A549 (cell line): ENCODE measurements at regions not wholly inside any gene's neighbourhood (a gene's known extent, or its start where the extent isn't known, plus 50 kb on each side); places are given as distances from the start of the nearest gene placed in this dataset.

Experiments used
- ATAC-seq, 2 experiments: fragments of 200-7000 bp in 1 of 2; fragments of >200 bp in 1 of 2; cut with Nextera tagmentation in 1 of 2; cut with Tn5 transposase in 1 of 2; 3 replicates each; pipeline versions ENCODE4 v1.8.0 to v1.9.1; 2018 to 2020; ENCODE audit warnings: mild to moderate bottlenecking in 1 of 2, moderate library complexity in 1 of 2
- CTCF ChIA-PET: fragments of 300-600 bp; sonication (Branson Sonifier 250); formaldehyde crosslinking; extraction: SDS; loops from one replicate; lab custom pipeline; 2021; ENCODE audit warnings: antibody characterized with exemption, inconsistent platforms; lab: Yijun Ruan, JAX
- POLR2A ChIA-PET: fragments of 350-600 bp; formaldehyde crosslinking; extraction: SDS; loops from one replicate; lab custom pipeline; 2021; ENCODE audit warnings: antibody characterized with exemption, inconsistent platforms; lab: Yijun Ruan, JAX
- DNase-seq, 2 experiments: peaks; one replicate each; pipeline versions ENCODE4 v3.0.0 to v3.0.0-alpha.2; 2011 to 2016; ENCODE audit warnings: low read depth in 1 of 2, low spot score in 1 of 2
- FAIRE-seq: peaks from 2 replicates; lab custom pipeline; 2011; peaks lifted over from hg19 to GRCh38; lab: Jason Lieb, UNC
- H3K27ac ChIP-seq, 2 experiments: fragments of >200 bp; sonication (Bioruptor Twin); formaldehyde crosslinking; 3 replicates each; pipeline ENCODE4 v1.5.1; 2016 to 2017
- H3K4me1 ChIP-seq: fragments of >200 bp; sonication (Bioruptor Twin); formaldehyde crosslinking; 3 replicates; pipeline ENCODE4 v1.6.1; 2016
- H3K4me2 ChIP-seq: fragments of >200 bp; sonication (Bioruptor Twin); formaldehyde crosslinking; 3 replicates; pipeline ENCODE4 v1.6.1; 2016
- H3K4me3 ChIP-seq: fragments of >200 bp; sonication (Bioruptor Twin); formaldehyde crosslinking; 3 replicates; pipeline ENCODE4 v1.5.1; 2016
- H3K9me3 ChIP-seq: fragments of >200 bp; sonication (Bioruptor Twin); formaldehyde crosslinking; 3 replicates; pipeline ENCODE4 v1.6.1; 2016
- CHD4 ChIP-seq: fragments of 200-600 bp; sonication (generic); IDR thresholded peaks from 2 replicates; pipeline ENCODE4 v1.6.1; 2016; ENCODE audit warnings: antibody characterized with exemption, mild to moderate bottlenecking, borderline replicate concordance
- EHF ChIP-seq: fragments of 250-450 bp; sonication (Bioruptor Pico); IDR thresholded peaks from 2 replicates; pipeline ENCODE4 v1.5.0; 2020; ENCODE audit warnings: mild to moderate bottlenecking
- EHMT2 ChIP-seq: fragments of 200-600 bp; sonication (generic); IDR thresholded peaks from 2 replicates; pipeline ENCODE4 v1.6.1; 2016; ENCODE audit warnings: antibody characterized with exemption, low read depth, mild to moderate bottlenecking, moderate library complexity
- ESRRA ChIP-seq: fragments of 150-350 bp; IDR thresholded peaks from 2 replicates; pipeline ENCODE4 v1.6.1; 2014; ENCODE audit warnings: mild to moderate bottlenecking, low read length, borderline replicate concordance
- FOSB ChIP-seq: fragments of 250-450 bp; sonication (Bioruptor Pico); IDR thresholded peaks from 2 replicates; pipeline ENCODE4 v1.5.0; 2020; ENCODE audit warnings: mild to moderate bottlenecking, moderate library complexity
- FOSL2 ChIP-seq, 2 experiments: fragments of 450-650 bp in 1 of 2; fragments of >200 bp in 1 of 2; sonication (Bioruptor Twin) in 1 of 2; formaldehyde crosslinking; IDR thresholded peaks; 2 replicates each; pipeline versions ENCODE4 v1.5.0 to v1.6.1; 2016 to 2020; ENCODE audit warnings: mild to moderate bottlenecking in 1 of 2, moderate library complexity in 1 of 2
- HDAC2 ChIP-seq: fragments of 200-600 bp; sonication (generic); IDR thresholded peaks from 2 replicates; pipeline ENCODE4 v1.6.1; 2016
- HEYL ChIP-seq: fragments of 250-450 bp; sonication (Bioruptor Pico); IDR thresholded peaks from 2 replicates; pipeline ENCODE4 v1.8.0; 2021; ENCODE audit warnings: mild to moderate bottlenecking, moderate library complexity
- HOXA7 ChIP-seq: fragments of 250-450 bp; sonication (Bioruptor Pico); IDR thresholded peaks from 2 replicates; pipeline ENCODE4 v1.5.0; 2020; ENCODE audit warnings: mild to moderate bottlenecking, moderate library complexity
- HOXB13 ChIP-seq: fragments of 250-450 bp; sonication (Bioruptor Pico); IDR thresholded peaks from 2 replicates; pipeline ENCODE4 v1.5.0; 2020; ENCODE audit warnings: low read depth, mild to moderate bottlenecking, moderate library complexity
- HOXB5 ChIP-seq: fragments of 250-450 bp; sonication (Bioruptor Pico); IDR thresholded peaks from 2 replicates; pipeline ENCODE4 v1.5.0; 2020; ENCODE audit warnings: mild to moderate bottlenecking, moderate library complexity
- KDM1A ChIP-seq: fragments of 200-600 bp; sonication (generic); IDR thresholded peaks from 2 replicates; pipeline ENCODE4 v1.6.1; 2016; ENCODE audit warnings: low read depth, mild to moderate bottlenecking
- KDM5A ChIP-seq: fragments of 200-600 bp; sonication (generic); IDR thresholded peaks from 2 replicates; pipeline ENCODE4 v1.6.1; 2016; ENCODE audit warnings: antibody characterized with exemption, mild to moderate bottlenecking
- MAFK ChIP-seq: fragments of 450-650 bp; IDR thresholded peaks from 2 replicates; pipeline ENCODE4 v1.6.1; 2014; ENCODE audit not compliant: partially characterized antibody
- NFE2L2 ChIP-seq: fragments of 150-350 bp; conservative IDR thresholded peaks from 2 replicates; pipeline ENCODE4 v1.6.1; 2014; ENCODE audit warnings: low read length
- NPAS2 ChIP-seq: fragments of 250-450 bp; sonication (Bioruptor Pico); IDR thresholded peaks from 2 replicates; pipeline ENCODE4 v1.8.0; 2022; ENCODE audit warnings: mild to moderate bottlenecking, moderate library complexity, borderline replicate concordance
- POLR2AphosphoS2 ChIP-seq: conservative IDR thresholded peaks from 2 replicates; pipeline ENCODE4 v1.6.1; 2012; ENCODE audit warnings: low read length, improper control_type of control experiment, inconsistent platforms
- RCOR1 ChIP-seq: fragments of 150-350 bp; IDR thresholded peaks from 2 replicates; pipeline ENCODE4 v1.6.1; 2014; ENCODE audit warnings: antibody characterized with exemption, low read length, low read depth
- RFX5 ChIP-seq: fragments of 450-650 bp; IDR thresholded peaks from 2 replicates; pipeline ENCODE4 v1.7.1; 2014; ENCODE audit warnings: antibody characterized with exemption, mild to moderate bottlenecking, moderate library complexity
- SREBF2 ChIP-seq: fragments of 450-650 bp; IDR thresholded peaks from 2 replicates; pipeline ENCODE4 v1.6.1; 2014; ENCODE audit warnings: mild to moderate bottlenecking, moderate library complexity
- TFCP2L1 ChIP-seq: fragments of 250-450 bp; sonication (Bioruptor Pico); IDR thresholded peaks from 2 replicates; pipeline ENCODE4 v1.5.0; 2021; ENCODE audit warnings: mild to moderate bottlenecking
- TP53 ChIP-seq: fragments of 250-450 bp; sonication (Bioruptor Pico); IDR thresholded peaks from 2 replicates; pipeline ENCODE4 v1.5.0; 2021; ENCODE audit warnings: mild to moderate bottlenecking, moderate library complexity
- ZFP36 ChIP-seq: fragments of 450-650 bp; IDR thresholded peaks from 2 replicates; pipeline ENCODE4 v1.6.1; 2014; ENCODE audit warnings: borderline replicate concordance; ENCODE audit not compliant: partially characterized antibody
- ZSCAN20 ChIP-seq: fragments of 250-450 bp; sonication (Bioruptor Pico); IDR thresholded peaks from 2 replicates; pipeline ENCODE4 v1.8.0; 2022; ENCODE audit warnings: mild to moderate bottlenecking, moderate library complexity
- WGBS: methylation state at CpG from one replicate; pipeline ENCODE4 v1.1.6; 2017; ENCODE audit errors: missing lambda C conversion rate; 5-methylcytosine and 5-hydroxymethylcytosine counted together
- TF ChIP-seq, protein P1 (sequence below): IDR thresholded peaks from 2 replicates; pipeline ENCODE4 v1.6.1; 2012
- TF ChIP-seq, protein P2 (sequence below): fragments of 250-450 bp; sonication (Bioruptor Pico); IDR thresholded peaks from 2 replicates; pipeline ENCODE4 v1.5.0; 2020; ENCODE audit warnings: low read depth, mild to moderate bottlenecking, moderate library complexity
- TF ChIP-seq, protein P3 (sequence below): fragments of 450-650 bp; IDR thresholded peaks from 2 replicates; pipeline ENCODE4 v1.6.1; 2014; ENCODE audit warnings: antibody characterized with exemption
- TF ChIP-seq, protein P4 (sequence below): fragments of >200 bp; sonication (Bioruptor Twin); formaldehyde crosslinking; IDR thresholded peaks from 2 replicates; pipeline ENCODE4 v1.6.1; 2016
- TF ChIP-seq, protein P5 (sequence below): fragments of >200 bp; sonication (Bioruptor Twin); formaldehyde crosslinking; IDR thresholded peaks from 3 replicates; pipeline ENCODE4 v1.5.1; 2016
- TF ChIP-seq, protein P6 (sequence below): fragments of 150-350 bp; IDR thresholded peaks from 2 replicates; pipeline ENCODE4 v1.6.1; 2014; ENCODE audit warnings: low read depth, mild to moderate bottlenecking, low read length

DNA sequence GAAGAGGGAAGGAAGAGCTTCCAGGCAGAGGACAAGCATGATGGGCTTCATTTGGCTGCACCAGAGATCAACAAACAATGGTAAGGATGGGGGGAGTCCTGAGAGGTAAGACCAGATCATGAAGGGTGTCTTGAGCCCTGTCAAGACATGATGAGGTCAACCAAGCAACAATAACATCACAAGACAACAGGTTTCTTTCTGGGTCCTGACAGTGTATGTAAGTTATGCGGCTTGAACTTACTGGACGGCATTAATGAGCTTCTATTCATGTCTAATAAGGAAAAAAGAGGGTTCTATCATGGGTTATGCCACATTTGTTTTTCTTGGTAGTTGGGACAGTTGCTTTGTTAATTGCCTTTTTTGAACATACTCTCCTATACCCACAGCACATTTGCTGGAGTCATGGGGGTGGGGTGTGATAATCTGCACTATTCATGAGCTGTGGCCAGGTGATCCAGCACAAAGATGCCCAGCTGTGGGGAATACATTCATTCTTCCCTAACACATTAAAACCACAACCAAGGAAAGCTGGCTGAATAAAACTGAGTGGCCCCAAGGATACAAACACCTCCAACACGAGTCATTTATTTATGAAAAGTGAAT lies 168.8 kb upstream of the KLF14 start:
- H3K4me3 ChIP-seq = peak overlapping the region; percentile 8; the same call in 2 of the 3 replicates
- 50% methylated on average over 3 of the region's 3 CpGs for WGBS

DNA sequence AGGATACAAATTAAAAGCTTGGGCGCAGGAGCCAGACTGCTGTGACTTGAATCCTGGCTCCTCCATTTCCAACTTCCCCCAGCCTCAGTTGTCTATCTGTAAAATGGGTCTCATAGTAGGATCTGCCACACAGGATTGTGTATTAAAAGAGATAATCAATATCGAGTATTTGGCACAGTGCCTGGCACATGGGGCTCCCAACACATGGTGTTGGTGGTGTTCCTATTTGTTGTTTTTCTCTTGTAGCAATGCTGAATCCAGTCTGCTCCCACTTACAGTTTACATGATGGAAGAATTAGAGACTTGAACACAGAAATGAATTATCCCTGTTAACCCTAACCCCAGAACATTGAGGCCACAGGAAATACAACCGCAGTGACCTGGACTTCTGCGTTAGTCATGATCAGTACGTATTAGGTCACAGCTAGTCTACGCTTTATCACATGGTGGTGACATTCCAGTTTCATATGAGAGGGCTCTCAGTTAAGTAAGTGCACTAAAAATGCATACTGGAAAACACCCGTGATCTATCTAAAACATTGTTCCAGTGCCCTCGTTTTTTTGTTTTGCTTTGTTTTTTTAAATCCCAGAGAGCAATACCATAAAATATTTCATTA lies 169.5 kb upstream of the KLF14 start:
- H3K9me3 ChIP-seq = no peaks in the 10 kb centered on the region
- peak overlapping the region; percentile 92 to 93 for H3K27ac ChIP-seq
- WGBS = 13% methylated on average over 8 of the region's 8 CpGs
- peaks cover 94% of the 10 kb centered on the region for H3K4me1 ChIP-seq
- FAIRE-seq (no peak), ATAC-seq (peak; percentile 38 to 40; a peak in 4 of 6 replicates), DNase-seq (peak in 1 of 2 experiments; percentile 89)
- POLR2A ChIA-PET = interaction anchor here (0.9 to 2.7 kb wide), 9 partner anchors 8 to 57 kb away, joined by 3 to 52 read pairs (median 6); no protein-coding TSS in a partner anchor
- peak overlapping the region; percentile 96 for H3K4me2 ChIP-seq
- peak overlapping the region; percentile 8; the same call in 2 of the 3 replicates for H3K4me3 ChIP-seq
- CTCF ChIA-PET = interaction anchor here (1.0 to 2.7 kb wide), 11 partner anchors 10 to 137 kb away, joined by 3 to 9 read pairs (median 7); no protein-coding TSS in a partner anchor
- TF ChIP-seq, protein P1, sequence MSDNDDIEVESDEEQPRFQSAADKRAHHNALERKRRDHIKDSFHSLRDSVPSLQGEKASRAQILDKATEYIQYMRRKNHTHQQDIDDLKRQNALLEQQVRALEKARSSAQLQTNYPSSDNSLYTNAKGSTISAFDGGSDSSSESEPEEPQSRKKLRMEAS = peak; percentile 30; the same call in 1 of the 2 replicates
- TF ChIP-seq FOSL2 (IDR thresholded peaks at IDR 0.05) (no peak), FOSL2 (CRISPR knock-in tag; IDR thresholded peaks at IDR 0.05) (0 out of 2 replicates have a peak, but pooled peaks have one; percentile 0), HOXB5 (CRISPR knock-in tag) (peak; percentile 53; the same call in 1 of the 2 replicates), SREBF2 (no peak), TP53 (peak; percentile 55; the same call in 1 of the 2 replicates), HOXA7 (CRISPR knock-in tag) (peak; percentile 72; the same call in 1 of the 2 replicates), TFCP2L1 (CRISPR knock-in tag) (no peak; the same call in 1 of the 2 replicates), POLR2AphosphoS2 (peak; percentile 46; the same call in 1 of the 2 replicates), ZSCAN20 (CRISPR knock-in tag) (no peak), FOSB (CRISPR knock-in tag) (peak; percentile 20), RCOR1 (0 out of 2 replicates have a peak, but pooled peaks have one; percentile 18), RFX5 (no peak), CHD4 (0 out of 2 replicates have a peak, but pooled peaks have one; percentile 76), KDM1A (peak; percentile 94), HDAC2 (peak; percentile 87), HOXB13 (CRISPR knock-in tag) (peak; percentile 59), MAFK (no peak)
- TF ChIP-seq, protein P2, sequence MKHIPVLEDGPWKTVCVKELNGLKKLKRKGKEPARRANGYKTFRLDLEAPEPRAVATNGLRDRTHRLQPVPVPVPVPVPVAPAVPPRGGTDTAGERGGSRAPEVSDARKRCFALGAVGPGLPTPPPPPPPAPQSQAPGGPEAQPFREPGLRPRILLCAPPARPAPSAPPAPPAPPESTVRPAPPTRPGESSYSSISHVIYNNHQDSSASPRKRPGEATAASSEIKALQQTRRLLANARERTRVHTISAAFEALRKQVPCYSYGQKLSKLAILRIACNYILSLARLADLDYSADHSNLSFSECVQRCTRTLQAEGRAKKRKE (CRISPR knock-in tag) = peak; percentile 17; the same call in 1 of the 2 replicates
- TF ChIP-seq, protein P3, sequence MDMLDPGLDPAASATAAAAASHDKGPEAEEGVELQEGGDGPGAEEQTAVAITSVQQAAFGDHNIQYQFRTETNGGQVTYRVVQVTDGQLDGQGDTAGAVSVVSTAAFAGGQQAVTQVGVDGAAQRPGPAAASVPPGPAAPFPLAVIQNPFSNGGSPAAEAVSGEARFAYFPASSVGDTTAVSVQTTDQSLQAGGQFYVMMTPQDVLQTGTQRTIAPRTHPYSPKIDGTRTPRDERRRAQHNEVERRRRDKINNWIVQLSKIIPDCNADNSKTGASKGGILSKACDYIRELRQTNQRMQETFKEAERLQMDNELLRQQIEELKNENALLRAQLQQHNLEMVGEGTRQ = peak; percentile 44; the same call in 1 of the 2 replicates
- TF ChIP-seq, protein P4, sequence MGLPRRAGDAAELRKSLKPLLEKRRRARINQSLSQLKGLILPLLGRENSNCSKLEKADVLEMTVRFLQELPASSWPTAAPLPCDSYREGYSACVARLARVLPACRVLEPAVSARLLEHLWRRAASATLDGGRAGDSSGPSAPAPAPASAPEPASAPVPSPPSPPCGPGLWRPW = no peak

More for the DNA sequence above, 168.8 kb upstream of the KLF14 start:
- ChIA-PET POLR2A (interaction anchor here (1.1 to 2.7 kb wide), 6 partner anchors 9 to 58 kb away, joined by 4 to 52 read pairs (median 6); no protein-coding TSS in a partner anchor), CTCF (interaction anchor here (0.7 to 2.7 kb wide), 10 partner anchors 9 to 138 kb away, joined by 3 to 9 read pairs (median 5); no protein-coding TSS in a partner anchor)
- FAIRE-seq = no peak
- TF ChIP-seq, protein P5, sequence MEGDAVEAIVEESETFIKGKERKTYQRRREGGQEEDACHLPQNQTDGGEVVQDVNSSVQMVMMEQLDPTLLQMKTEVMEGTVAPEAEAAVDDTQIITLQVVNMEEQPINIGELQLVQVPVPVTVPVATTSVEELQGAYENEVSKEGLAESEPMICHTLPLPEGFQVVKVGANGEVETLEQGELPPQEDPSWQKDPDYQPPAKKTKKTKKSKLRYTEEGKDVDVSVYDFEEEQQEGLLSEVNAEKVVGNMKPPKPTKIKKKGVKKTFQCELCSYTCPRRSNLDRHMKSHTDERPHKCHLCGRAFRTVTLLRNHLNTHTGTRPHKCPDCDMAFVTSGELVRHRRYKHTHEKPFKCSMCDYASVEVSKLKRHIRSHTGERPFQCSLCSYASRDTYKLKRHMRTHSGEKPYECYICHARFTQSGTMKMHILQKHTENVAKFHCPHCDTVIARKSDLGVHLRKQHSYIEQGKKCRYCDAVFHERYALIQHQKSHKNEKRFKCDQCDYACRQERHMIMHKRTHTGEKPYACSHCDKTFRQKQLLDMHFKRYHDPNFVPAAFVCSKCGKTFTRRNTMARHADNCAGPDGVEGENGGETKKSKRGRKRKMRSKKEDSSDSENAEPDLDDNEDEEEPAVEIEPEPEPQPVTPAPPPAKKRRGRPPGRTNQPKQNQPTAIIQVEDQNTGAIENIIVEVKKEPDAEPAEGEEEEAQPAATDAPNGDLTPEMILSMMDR = no peak
- TF ChIP-seq NPAS2 (CRISPR knock-in tag) = no peak
- no peak for TF ChIP-seq FOSB (CRISPR knock-in tag)
- no peak for TF ChIP-seq SREBF2
- TF ChIP-seq ZFP36 = no peak
- TF ChIP-seq, protein P1 = no peak
- TF ChIP-seq NFE2L2 = no peak
- TF ChIP-seq, protein P6, sequence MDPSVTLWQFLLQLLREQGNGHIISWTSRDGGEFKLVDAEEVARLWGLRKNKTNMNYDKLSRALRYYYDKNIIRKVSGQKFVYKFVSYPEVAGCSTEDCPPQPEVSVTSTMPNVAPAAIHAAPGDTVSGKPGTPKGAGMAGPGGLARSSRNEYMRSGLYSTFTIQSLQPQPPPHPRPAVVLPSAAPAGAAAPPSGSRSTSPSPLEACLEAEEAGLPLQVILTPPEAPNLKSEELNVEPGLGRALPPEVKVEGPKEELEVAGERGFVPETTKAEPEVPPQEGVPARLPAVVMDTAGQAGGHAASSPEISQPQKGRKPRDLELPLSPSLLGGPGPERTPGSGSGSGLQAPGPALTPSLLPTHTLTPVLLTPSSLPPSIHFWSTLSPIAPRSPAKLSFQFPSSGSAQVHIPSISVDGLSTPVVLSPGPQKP = no peak
- TF ChIP-seq MAFK = no peak
- no peak for TF ChIP-seq HEYL (CRISPR knock-in tag)
- no peak for TF ChIP-seq RCOR1
- TF ChIP-seq ESRRA = no peak
- no peak for TF ChIP-seq EHMT2
- TF ChIP-seq CHD4 = no peak
- no peak for TF ChIP-seq EHF (CRISPR knock-in tag)
- no peak for TF ChIP-seq KDM5A
- H3K9me3 ChIP-seq = no peaks in the 10 kb centered on the region
- no peak for ATAC-seq
- H3K4me2 ChIP-seq = peak overlapping the region; percentile 96
- H3K4me1 ChIP-seq = peaks cover 96% of the 10 kb centered on the region
- no peak for DNase-seq
- peak overlapping the region; percentile 92 to 93 for H3K27ac ChIP-seq
